GM12874 (cell line): ENCODE measurements at regions not wholly inside any gene's neighbourhood (a gene's known extent, or its start where the extent isn't known, plus 50 kb on each side); places are given as distances from the start of the nearest gene placed in this dataset.
A peak's percentile ranks its signal among the peaks of the same experiment; 100 is the strongest.

ENCODE experiments used
- TF ChIP-seq, protein P1 (sequence below): IDR thresholded peaks from 2 replicates; pipeline ENCODE4 v1.5.1; 2011; ENCODE audit warnings: low read depth, mild to moderate bottlenecking, control low read depth, low read length, moderate library complexity; ENCODE audit not compliant: insufficient read depth

DNA sequence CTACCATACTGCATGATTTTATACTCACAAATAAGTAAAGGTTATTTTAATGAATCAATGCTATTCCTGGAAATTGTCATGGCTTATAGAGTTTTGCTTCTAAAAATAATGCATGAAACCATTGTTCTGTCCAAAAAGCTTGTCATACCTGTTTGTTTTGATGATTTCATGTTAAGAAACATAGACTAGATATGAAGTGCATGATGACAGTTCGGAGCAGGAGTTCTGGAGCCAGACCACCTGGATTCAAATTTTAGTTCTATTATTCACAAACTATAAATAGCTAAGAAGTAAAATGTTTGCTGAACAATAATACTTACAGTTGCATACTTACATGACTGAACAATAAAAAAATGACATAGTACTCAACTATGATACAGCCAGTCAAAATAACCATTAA lies 107.0 kb upstream of the AKR1E2 start:
- TF ChIP-seq, protein P1, sequence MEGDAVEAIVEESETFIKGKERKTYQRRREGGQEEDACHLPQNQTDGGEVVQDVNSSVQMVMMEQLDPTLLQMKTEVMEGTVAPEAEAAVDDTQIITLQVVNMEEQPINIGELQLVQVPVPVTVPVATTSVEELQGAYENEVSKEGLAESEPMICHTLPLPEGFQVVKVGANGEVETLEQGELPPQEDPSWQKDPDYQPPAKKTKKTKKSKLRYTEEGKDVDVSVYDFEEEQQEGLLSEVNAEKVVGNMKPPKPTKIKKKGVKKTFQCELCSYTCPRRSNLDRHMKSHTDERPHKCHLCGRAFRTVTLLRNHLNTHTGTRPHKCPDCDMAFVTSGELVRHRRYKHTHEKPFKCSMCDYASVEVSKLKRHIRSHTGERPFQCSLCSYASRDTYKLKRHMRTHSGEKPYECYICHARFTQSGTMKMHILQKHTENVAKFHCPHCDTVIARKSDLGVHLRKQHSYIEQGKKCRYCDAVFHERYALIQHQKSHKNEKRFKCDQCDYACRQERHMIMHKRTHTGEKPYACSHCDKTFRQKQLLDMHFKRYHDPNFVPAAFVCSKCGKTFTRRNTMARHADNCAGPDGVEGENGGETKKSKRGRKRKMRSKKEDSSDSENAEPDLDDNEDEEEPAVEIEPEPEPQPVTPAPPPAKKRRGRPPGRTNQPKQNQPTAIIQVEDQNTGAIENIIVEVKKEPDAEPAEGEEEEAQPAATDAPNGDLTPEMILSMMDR, result no peak

DNA sequence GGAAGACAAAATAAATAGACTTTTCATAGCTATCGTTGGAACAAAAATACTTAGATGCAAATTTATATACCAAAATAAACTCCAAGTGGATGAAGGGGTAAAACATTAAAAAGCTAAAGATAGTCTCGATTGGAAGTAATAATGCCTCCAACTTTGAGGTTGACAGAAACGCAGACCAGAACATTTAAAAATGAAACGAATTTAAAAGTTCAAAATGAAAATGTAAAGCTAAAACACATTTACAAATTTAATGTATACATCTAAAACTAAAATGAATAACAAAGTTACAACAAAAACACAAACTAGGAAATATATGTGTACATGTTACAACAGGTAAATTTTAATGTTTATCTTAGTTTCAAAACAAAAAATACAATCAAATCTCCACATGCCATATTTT lies 107.5 kb upstream of the AKR1E2 start:
- TF ChIP-seq, protein P1, result no peak

DNA sequence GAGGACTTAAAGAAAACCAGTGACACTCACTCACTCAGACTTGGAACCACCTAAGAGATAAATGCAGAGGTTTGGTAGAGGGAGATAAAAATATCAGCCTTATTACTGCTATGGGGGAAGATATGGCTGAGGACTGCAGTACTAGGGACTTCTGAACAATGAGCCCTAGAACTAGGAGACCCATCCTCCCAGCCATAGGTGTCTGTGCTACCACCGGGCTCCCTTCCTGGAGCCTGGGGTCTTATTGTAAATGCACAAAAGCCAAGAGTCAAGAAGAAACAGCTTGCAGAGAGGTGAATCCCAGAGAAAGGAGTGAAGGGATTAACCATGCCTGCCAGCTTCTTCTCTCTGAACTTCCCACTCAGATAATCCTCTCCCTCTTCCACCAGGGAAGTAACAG lies 108.3 kb upstream of the AKR1E2 start:
- TF ChIP-seq, protein P1, result no peak

DNA sequence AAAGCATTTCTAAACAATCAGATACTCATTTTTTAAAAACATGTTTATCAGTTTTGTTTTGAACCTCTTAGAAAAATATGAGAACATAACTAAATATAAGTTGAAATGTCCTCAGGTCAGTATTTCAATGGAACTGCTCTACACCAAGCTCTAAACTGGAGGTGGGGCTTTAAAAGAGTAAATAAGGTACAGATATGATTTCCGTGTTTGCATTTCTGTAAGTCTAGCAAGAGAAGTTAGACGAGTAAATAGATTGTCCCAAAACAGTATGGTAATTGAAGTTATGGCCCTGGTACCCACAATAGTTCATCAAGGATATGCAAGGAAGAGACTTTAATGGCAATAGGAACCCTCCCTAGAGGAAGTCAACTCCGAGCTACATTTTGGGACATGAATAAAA lies 115.1 kb upstream of the AKR1E2 start:
- TF ChIP-seq, protein P1, result no peak

DNA sequence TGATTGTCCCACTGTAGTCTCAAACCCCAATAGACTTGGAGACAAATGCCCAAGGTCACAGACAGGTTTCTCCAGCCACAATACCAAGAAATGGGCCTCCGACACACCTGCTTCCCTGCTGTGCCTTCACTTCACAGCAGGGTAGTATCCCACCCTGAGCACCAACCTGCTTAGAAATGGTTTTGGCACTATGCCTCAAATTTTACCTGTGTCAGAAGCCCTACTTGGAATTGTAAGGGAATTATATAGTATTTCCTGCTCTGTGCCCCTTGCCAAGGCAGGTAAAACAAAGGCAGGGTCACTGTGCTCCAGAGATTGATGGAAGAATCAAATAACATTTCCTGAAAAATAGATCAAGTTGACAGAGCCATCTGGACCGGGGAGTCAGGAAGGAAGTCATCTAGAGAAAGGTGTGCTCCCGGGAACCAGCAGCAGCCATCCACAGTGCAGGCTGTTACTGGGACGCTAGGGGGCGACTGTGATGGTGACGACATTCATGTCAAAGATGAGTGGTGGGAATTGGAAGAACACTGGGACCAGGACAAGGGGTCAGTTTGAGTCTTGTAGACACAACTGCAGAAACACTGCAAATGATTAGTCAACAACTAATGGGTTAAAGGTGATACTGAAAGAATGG lies 117.8 kb upstream of the AKR1E2 start:
- TF ChIP-seq, protein P1, result peak; percentile 70

DNA sequence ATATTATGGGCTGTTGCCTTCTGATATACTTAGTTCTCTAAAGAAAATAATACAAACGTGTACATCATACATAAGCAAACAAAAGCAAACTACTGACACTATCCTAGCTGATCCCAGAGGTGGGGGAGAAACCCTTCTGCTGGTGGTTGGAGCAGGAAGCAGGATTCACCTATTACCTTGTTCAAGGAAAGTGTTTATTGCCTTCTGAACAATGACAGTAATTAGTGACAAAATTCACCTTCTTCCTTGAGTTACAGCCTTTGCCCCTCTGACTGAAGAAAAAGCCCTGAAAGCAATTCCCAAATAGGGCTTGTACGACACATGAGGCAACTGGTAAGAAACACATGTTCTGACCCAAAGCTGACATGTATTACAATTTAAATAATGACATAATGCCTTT lies 118.8 kb upstream of the AKR1E2 start:
- TF ChIP-seq, protein P1, result no peak

DNA sequence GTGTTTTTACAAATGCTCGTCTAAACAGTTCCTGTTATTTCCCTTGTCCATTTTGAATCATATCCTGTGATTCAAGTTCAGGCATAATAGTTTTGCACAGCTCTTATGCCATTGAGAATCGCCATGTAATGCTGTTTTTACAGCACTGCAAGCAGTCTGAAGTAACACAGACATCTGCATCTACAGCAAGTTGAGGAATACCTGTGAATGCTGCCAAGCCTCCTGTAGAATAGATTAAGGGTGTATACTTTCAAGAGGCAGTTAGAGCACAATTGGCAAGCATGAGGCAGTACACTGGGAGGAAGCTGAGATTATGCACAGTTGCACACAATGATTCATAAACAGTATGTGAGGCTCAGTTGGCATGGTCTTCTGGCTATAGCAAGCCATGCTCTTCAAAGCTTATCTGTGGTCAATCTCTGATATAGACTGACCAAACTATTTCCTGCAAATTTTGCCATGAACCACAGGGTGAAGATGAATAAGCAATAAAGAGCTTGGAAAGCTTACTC lies 121.9 kb upstream of the AKR1E2 start:
- TF ChIP-seq, protein P1, result no peak
